GM19043 (cell line): ENCODE measurements at regions not wholly inside any gene's neighbourhood (a gene's known extent, or its start where the extent isn't known, plus 50 kb on each side); places are given as distances from the start of the nearest gene placed in this dataset.
A peak's percentile ranks its signal among the peaks of the same experiment; 100 is the strongest.

Experiments used
- ATAC-seq: cut with Tn5 transposase; IDR thresholded peaks from one replicate; pipeline ENCODE4 v1.9.1; 2021; ENCODE audit warnings: low read depth; ENCODE audit not compliant: unreplicated experiment

DNA sequence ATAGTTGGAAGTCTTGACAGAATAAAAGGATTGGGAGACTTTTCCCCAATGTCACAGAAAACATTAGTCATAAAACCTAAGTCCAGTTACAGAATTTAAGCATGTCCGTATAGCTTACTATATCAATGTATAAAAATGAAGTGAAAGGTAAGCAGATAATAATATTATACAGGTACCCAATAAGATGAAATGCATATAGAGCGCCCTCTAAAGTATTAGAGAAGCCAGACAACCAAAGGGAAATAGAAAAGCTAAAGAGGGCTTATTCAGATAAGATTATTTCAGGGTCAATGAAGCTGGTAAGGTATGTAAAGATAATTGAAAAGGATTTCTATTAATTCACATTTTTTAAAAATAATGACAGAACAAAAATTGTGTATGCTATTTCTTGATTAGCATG is 947.7 kb upstream of the MAP3K7 start:
- no peak for ATAC-seq

DNA sequence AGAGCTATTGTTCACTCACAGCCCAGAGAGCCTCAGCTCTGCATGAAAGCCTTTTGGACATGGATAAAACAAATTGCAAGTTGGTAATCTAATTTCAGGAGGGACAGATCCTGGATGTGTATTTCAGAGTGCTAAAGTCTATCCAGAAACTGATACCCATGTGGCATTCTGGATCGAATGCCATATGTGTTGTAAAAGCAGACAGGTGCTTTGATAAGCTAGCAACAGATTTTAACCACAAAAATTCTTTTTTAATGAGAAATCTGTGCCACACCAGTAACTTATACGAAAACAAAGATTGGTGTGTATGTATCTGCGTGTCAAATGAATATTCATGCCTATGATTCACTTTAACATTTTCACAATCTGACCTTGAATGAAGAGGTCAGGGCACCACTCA is 936.6 kb upstream of the MAP3K7 start:
- ATAC-seq = no peak

DNA sequence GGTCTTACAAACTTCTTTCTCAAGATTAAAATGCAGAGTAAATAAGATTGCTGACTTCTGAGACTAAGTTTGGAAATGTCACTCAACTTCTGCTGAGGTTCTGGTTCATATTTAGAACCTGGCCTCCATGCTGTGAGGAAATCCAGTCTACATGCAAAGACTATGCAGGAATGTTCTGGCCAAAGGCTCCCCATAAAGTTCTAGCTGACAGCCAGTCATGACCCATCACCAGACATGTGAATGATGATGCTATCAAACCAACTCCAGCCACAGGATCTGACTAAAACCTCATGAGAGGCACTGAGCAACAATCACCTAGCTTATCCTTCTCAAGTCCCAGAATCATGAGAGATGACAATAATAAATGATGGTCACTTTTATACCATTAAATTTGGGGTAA is 935.1 kb upstream of the MAP3K7 start:
- no peak for ATAC-seq

DNA sequence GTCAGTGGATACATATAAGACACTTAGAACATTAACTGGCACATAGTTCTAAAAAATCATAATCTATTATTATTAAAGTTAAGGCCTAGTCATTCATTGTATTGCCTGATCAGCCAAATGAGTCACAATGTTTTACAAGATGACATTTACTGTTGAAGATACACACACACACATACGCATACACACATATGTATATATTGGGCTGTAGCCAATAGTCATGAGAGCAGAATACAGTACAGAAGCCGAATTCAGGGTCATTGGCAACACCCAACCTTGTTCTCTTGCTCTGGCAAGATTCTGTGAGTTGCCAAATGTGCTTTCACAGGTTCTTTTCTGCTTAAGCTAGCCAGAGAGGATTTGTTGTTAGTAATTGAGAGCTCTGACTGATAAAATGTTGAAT is 922.8 kb upstream of the MAP3K7 start:
- ATAC-seq = no peak

DNA sequence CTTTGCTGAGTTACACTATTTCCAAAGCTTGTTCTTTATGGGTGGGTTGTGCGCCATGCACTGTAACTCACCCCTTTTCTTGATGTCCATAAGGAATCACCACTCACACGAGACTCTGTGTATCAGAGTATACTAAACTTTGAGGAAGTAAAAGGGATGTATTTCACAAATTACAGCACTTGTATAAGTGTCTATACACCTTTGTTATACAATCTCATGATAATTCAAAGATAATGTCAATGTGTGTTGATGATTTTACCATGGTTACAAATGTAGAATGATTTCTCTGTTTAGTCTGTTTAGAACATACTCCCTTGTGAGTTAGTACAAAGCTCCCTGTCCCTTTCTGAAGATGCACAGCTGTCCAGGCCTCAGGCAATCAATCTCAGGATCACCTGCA is 922.2 kb upstream of the MAP3K7 start:
- no peak for ATAC-seq

DNA sequence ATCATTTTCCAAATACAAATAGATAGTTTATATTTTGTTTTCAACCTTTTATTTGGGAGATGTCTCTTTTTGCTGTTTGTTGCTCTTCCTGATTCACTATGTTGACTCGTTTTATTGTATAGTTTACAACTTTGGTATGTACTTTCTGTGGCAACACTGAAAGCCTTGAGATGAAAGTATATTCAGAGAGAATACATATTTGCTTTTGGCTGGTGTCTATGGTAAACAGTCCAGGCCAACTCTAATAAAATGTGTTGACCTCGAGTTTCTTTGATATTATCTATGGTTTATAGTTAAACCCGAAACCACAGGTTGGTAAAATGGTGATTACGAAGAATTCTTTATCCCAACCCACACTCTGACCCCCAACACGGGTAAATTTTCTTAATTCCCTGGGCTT is 919.6 kb upstream of the MAP3K7 start:
- ATAC-seq = no peak

DNA sequence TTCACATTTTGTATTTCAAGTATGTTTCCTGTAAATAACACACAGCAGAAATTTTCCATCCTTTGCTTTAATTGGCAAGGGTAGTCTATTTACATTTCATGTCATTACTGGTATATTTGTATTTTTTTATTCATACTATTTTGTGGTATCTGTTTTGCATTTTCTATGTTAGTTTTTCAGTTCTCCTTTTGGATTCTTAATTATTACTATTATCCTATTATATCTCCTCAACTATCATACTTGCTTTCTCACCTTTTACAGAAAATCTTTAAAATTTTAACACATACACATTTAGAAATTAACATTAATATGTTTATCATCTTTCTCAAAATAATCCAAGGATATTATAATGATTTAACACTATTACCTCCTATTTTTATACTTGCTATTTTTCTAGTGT is 918.3 kb upstream of the MAP3K7 start:
- ATAC-seq = no peak

DNA sequence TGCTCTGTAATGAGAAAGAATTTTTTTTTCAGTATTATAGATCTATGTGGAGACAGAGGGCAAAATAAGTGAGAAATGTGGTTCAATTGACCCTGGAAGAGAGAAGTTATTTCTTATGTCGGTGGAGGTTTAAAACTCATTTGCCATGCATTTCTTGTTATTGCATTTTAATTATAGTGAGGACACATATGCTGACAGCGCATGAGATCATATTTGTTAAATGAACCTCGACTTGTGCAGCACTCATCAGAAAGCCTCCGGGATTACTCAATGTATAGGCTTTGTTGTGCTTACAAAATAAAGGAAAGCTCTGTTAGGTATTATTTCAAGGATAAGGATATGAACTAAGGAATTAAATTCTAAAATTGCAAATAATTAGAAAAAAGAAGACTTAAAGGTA is 915.1 kb upstream of the MAP3K7 start:
- ATAC-seq = no peak

DNA sequence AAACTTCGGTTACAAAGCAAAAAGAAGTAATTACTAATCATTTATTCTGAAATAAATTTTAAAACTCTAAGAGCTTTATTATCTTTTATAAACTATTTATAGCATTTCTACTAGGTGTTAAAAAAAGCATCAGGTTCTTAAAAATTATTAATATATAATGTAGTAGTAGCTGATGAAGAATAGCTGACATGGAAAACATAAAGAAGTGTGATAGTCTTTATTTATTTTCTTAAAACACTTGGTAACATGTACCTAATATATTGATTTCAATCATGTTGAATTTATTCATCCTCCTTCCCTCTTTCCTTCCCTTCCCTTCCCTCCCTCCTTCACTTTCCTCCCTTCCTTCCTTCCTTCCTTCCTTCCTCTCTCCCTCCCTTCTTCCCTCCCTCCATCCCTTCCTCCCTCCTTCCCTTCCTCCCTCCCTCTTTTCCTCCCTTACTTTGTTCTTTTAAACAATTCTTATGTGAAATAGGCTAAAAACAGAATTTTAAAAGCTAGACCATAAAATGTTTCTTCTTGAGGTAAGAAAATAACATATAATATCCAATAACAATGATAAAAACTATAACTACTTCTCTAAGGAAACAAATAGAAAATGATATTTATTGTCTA is 913.9 kb upstream of the MAP3K7 start:
- no peak for ATAC-seq

DNA sequence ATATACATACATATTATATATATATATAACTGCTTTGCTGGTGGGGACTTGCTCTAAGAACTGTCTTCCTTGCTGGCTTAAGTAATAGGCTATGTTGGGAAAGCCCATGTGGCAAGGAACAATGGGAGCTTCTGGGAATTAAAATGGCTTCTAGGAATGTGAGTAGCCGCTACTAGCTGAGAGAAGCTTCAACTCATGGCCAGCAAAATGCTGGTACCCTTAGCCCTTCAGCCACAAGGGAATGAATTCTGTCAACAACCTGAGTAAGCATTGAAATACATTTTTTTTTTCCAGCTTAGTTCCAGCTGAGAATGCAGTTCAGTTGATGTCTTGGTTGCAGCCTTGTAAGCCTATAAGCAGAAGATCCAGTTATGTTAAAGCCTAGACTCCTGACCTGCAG is 911.7 kb upstream of the MAP3K7 start:
- no peak for ATAC-seq

DNA sequence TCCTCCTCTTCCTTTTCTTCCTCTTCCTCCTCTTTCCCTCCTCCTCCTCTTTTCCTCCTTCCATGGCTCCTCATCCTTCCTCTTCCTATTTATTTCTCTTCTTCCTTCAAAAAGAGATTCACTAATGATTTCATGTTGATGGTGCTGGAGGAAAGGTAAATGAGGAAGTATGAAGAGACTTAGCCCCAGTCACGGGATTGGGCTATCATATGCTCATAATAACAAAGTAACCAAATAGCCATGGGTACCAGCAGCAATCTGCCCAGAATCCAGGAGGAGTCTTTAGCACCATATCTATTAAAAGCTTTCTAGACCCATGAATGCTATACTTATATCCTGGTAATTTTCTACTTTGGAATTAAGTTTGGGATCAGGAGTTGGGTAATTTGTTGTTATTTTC is 910.9 kb upstream of the MAP3K7 start:
- ATAC-seq = no peak

DNA sequence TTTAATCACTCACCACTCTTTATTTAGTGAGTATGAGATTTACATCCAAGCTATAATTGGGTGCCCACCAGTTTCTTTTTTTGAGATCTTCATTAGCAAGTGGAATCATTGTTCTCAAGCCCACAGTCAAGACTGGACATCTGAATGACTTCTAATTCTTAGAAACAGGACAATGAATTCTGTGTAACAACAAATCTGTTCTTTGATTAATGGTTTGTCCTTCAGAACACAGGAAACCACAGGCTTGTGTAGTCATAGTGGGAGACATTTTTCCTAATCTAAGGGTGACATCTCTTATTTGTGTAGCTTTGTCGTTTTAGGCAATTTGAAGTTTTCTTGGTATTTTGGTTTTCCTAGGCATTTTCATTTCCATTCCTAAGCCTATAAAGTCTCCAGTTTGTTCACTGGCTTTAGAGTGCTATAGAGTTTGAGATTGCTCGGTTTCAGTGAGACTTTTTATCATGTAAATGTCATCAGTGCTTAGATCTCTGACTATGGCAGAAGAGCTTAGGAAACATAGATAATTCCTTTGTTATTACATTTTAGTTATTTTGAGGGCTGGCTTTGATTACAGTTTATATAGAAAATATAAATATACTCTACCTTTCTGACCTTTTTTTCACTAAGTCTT is 903.9 kb upstream of the MAP3K7 start:
- no peak for ATAC-seq

DNA sequence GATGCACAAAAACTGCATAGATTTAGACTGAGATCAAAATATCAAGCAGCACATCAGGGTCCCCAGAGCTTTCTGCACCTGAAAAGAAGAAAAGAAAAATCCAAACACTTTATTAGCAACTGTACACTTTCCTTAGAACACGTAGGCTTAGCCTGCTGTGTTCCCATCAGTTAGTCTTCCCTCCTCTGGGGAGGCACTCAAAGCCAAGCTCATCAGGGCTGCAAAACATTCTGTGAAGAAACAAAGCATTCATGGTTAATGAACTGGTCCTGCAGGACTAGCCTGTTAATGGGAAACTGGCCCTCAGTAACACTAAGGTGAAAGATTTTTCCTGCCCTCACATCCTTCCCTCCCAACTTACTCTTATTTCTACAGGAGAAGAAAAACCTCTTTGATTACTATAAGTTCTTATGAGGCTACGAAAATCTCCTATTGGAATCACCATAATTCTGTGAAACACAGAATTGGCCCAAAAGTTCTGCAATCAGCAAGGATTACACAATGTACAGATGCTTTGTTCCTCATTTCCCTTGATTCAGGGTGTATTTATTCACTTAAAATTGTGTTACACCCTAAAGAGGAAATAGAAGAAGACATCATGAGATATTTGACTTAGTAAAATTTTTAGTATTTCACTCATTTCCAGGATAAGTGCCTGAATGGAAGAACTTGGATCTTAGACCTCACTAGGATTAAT is 901.0 kb upstream of the MAP3K7 start:
- ATAC-seq = no peak

DNA sequence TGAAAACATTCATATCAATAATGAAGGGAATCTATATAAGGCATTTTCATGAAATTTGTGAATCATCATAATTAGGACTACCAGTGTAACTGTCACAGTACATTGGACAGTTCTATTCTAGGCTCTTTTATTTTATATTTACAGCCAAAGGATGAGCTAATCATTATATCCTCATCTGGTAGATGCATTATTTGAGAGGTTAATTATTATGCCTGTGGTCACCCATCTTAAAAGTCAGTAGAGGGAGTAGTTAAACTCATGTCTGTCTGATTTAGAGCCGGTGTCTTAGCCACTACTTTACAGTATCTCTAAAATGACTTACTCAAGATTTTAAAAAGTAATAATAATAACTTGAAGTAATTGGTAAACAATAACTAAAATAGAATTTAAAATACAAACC is 899.3 kb upstream of the MAP3K7 start:
- ATAC-seq = peak; percentile 36

DNA sequence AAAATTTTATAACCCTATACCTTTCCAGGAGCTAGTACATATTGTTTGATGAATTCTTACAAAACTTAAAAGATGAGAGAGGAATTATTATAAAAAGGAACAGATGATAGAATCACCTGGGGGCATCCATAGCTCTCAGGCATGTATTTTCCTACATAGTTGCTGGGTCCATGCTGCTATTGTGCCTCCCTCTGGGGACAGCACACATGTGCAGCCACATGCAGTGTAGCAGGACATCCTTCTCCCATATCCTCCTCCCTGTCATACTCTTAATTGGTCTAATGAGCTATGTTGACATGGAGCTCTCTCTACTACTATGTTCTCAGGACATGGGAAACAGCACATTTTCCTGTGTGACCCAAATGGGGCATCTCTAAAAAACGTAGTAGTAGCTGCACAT is 898.2 kb upstream of the MAP3K7 start:
- no peak for ATAC-seq

DNA sequence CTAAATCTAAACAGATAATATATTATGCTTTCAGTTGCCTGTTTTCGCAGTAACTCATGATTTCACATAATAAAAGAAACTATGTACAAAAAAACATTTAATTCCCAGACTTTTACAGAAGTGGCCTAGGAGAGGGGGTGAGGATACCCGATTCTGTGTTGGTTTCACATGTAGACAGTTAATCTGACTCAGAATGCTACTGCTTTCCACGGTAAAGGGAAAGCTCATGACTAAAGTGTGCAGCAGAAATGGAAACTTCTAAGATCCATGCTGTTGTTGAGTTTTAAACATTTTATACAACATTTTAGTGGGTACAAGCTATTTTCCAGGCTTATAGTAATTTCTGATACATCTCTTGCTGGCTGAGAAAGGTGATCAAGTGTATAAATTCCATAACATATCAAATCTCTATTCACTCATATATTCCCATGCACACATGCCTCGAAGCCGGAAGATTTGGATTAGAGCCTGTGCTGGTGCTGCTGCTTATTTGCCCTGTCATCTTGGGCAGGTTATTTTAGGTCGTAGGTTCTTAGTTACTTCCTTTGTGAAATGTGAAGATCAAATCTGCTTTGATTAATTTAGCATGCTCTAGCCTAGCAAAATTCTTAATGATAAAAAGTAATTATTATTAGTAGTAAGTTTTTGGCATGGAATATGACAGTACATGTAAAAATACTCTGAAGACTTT is 896.7 kb upstream of the MAP3K7 start:
- ATAC-seq = peak; percentile 34

DNA sequence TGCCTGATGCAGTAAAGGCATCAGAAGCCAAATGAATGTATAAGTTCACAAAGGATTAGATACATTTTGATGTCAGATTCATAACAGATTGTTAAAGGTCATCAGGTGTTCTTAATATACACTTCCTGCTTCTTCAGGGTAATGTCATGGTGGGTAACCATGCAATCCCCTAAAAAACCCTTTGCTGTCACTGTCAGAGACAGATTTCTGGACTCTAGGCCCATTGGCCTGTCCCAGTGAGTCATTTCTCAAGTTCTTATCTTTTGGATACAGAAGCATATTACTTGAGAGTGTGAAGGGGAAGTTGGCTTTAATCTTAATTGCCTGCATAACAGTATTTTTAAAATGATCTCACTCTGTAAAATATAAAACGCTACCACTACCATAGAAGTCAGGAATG is 895.6 kb upstream of the MAP3K7 start:
- peak; percentile 67 for ATAC-seq

DNA sequence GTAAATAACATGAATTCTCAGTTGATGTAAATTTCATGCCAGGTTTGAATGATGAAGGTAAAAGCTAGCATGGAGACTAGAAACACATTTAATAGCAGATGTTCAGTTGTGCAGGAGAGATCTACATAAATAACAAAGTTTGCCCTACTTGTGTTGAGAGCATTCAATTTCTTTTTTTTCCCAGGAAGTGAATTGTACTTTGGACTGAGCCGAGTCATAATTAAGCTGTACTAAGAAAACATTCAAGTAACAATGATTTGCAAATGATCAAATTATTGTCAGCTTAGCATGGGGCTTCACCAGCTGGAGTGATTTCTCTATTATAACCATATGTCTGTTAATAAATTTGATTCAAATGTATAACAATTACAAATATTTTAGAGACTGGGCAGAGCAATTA is 893.5 kb upstream of the MAP3K7 start:
- no peak for ATAC-seq

DNA sequence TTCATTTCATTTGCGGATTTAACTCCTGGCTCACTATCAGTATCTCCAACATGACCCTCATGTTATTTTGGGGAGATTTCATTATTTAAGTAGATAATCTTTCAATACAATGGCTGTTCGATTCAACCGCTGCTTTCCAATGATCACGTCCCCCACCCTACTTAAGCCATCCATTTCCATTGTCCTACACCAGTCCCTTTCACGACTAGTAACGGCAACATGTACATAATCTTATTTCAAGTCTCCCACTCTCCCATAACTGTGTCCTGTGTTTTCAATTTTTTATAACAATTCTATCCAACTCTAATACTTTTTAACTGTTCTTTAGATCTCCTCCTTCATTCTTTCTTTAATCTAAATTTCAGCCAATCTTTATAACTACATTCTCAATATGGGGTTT is 890.8 kb upstream of the MAP3K7 start:
- ATAC-seq = no peak

DNA sequence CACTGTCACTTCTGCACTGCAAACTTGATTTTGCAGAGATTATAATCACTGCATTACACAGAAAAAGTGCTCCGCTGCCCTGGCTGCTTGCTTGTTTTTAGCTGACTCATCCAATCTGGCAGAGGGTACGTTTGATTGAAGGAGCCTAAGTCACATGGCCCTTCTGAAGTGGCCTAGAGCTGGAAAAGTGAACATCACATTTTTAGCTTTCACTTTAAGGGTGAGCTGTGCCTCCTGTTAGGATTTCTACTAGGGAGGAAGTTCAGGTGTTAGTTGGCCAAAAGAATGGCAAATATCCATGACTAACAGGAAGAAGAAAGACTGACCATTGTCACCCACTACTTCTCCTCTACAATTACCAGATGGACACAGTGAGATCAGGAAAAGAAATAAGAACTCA is 889.1 kb upstream of the MAP3K7 start:
- peak; percentile 51 for ATAC-seq

DNA sequence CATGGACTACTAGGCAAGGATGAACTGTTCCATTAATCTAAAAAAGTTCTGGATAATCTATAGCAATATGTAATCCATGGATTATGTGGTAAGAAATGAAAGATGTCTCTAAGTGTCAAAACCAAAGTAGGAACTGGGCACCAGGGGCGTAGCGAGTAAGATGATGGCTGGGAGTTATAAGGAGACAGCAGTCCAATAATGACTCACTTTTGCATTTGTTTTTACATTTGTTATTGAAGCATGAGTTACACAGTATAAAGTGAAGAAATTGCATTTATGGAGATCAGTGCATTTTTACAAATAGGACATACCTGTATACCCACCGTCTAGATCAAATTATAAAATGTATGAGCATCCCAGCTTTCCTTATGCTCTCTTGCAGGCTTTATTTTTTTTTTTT is 878.5 kb upstream of the MAP3K7 start:
- ATAC-seq = no peak

DNA sequence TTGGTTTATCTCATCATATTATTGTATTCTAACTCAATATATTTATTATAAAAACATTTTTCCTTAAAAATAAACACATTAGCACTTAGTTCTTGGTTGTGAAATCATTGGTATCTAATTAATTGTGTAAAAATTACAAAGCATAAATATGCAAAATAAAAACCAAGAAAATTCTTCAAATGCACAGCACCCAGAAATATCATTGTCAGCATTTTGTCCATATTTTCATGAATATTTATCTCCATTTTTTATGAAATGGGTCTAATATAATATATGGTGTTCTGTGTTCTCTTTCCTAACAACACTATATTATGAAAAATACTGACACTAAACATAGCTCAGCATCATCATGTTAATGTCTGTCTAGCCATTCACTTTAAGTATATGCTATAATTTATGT is 877.8 kb upstream of the MAP3K7 start:
- ATAC-seq = no peak
